SK-N-SH (cell line): ENCODE measurements at regions not wholly inside any gene's neighbourhood (a gene's known extent, or its start where the extent isn't known, plus 50 kb on each side); places are given as distances from the start of the nearest gene placed in this dataset.

Experiments used
- CTCF ChIA-PET: fragments of 300-600, 350-600 bp; formaldehyde crosslinking; extraction: SDS; loops from one replicate; lab custom pipeline; 2021; lab: Yijun Ruan, JAX
- POLR2A ChIA-PET: fragments of 350-600 bp; sonication (Branson Sonifier 250); formaldehyde crosslinking; extraction: SDS; loops from one replicate; lab custom pipeline; 2020; ENCODE audit warnings: antibody characterized with exemption, inconsistent platforms; lab: Yijun Ruan, JAX
- DNase-seq: peaks from one replicate; pipeline ENCODE4 v3.0.0; 2012
- H2AFZ ChIP-seq: fragments of 200-600 bp; sonication (generic); 2 replicates; pipeline ENCODE4 v1.8.1; 2016; ENCODE audit warnings: antibody characterized with exemption, mild to moderate bottlenecking, low read depth
- H3F3A ChIP-seq: fragments of 200-600 bp; sonication (generic); replicated peaks from 2 replicates; pipeline ENCODE3; 2016; ENCODE audit warnings: antibody characterized with exemption, mild to moderate bottlenecking; ENCODE audit not compliant: insufficient read depth
- H3K27ac ChIP-seq, 2 experiments: fragments of 200-500 bp in 1 of 2; fragments of 200-600 bp in 1 of 2; sonication (Bioruptor generic) in 1 of 2; sonication (generic), shearing (Covaris generic) in 1 of 2; 2 replicates each; pipeline versions ENCODE4 v1.5.1 to v1.6.1; 2014 to 2016; ENCODE audit warnings: low read depth in 2 of 2, inconsistent platforms in 1 of 2, low read length in 1 of 2, mild to moderate bottlenecking in 1 of 2, mixed read lengths in 1 of 2
- H3K27me3 ChIP-seq: fragments of 200-600 bp; sonication (generic), shearing (Covaris generic); 2 replicates; pipeline ENCODE4 v1.6.1; 2016; ENCODE audit warnings: mixed run types; ENCODE audit not compliant: insufficient read depth
- H3K36me3 ChIP-seq, 2 experiments: fragments of 200-500 bp in 1 of 2; fragments of 200-600 bp in 1 of 2; sonication (Bioruptor generic) in 1 of 2; sonication (generic) in 1 of 2; replicated peaks in 1 of 2; 2 replicates each; pipeline versions ENCODE3 to v1.5.1; 2014 to 2016; ENCODE audit warnings: low read length in 1 of 2, mild to moderate bottlenecking in 1 of 2; ENCODE audit not compliant: insufficient read depth in 2 of 2, control insufficient read depth in 1 of 2
- H3K4me1 ChIP-seq, 2 experiments: fragments of 200-500 bp in 1 of 2; fragments of 200-600 bp in 1 of 2; sonication (Bioruptor generic) in 1 of 2; sonication (generic), shearing (Covaris generic) in 1 of 2; 2 replicates each; pipeline versions ENCODE4 v1.5.1 to v1.6.1; 2014 to 2016; ENCODE audit warnings: low read depth in 1 of 2, low read length in 1 of 2, mixed run types in 1 of 2; ENCODE audit not compliant: insufficient read depth in 2 of 2, control insufficient read depth in 1 of 2
- H3K4me2 ChIP-seq: fragments of 200-600 bp; sonication (generic), shearing (Covaris generic); 2 replicates; pipeline ENCODE4 v1.6.1; 2017; ENCODE audit warnings: mixed run types
- H3K4me3 ChIP-seq, 2 experiments: fragments of 200-500 bp in 1 of 2; fragments of 200-600 bp in 1 of 2; sonication (Bioruptor generic) in 1 of 2; sonication (generic), shearing (Covaris generic) in 1 of 2; 2 replicates each; pipeline versions ENCODE4 v1.5.1 to v1.8.1; 2014 to 2016; ENCODE audit warnings: low read depth in 2 of 2, inconsistent platforms in 1 of 2, low read length in 1 of 2, mild to moderate bottlenecking in 1 of 2, mixed read lengths in 1 of 2, moderate library complexity in 1 of 2
- H3K79me2 ChIP-seq: fragments of 200-600 bp; sonication (generic); 2 replicates; pipeline ENCODE4 v1.8.1; 2017; ENCODE audit warnings: mild to moderate bottlenecking; ENCODE audit not compliant: insufficient read depth
- H3K9ac ChIP-seq: fragments of 200-600 bp; sonication (generic); 2 replicates; pipeline ENCODE4 v1.6.1; 2017; ENCODE audit warnings: mixed run types
- H3K9me2 ChIP-seq: fragments of 200-600 bp; sonication (generic); 2 replicates; pipeline ENCODE4 v1.6.1; 2017; ENCODE audit warnings: mixed run types
- H3K9me3 ChIP-seq: fragments of 200-600 bp; sonication (generic); 2 replicates; pipeline ENCODE4 v1.6.1; 2017; ENCODE audit warnings: mixed run types, mild to moderate bottlenecking, moderate library complexity
- H4K20me1 ChIP-seq: fragments of 200-600 bp; sonication (generic); 2 replicates; pipeline ENCODE4 v1.6.1; 2017; ENCODE audit warnings: mild to moderate bottlenecking, mixed run types; ENCODE audit not compliant: insufficient read depth
- FOXJ3 ChIP-seq: sonication (generic); formaldehyde crosslinking; IDR thresholded peaks from 2 replicates; pipeline ENCODE4 v1.5.1; 2020; ENCODE audit warnings: mild to moderate bottlenecking, missing genetic modification reagents
- GABPA ChIP-seq: IDR thresholded peaks from 2 replicates; pipeline ENCODE4 v1.4.0; 2012; ENCODE audit warnings: low read depth, mild to moderate bottlenecking
- JUND ChIP-seq: IDR thresholded peaks from 2 replicates; pipeline ENCODE4 v1.4.0; 2012
- MEF2A ChIP-seq: IDR thresholded peaks from 2 replicates; pipeline ENCODE4 v1.4.0; 2012; ENCODE audit warnings: low read depth, borderline replicate concordance
- NRF1 ChIP-seq: IDR thresholded peaks from 2 replicates; pipeline ENCODE4 v1.6.1; 2012; ENCODE audit warnings: low read depth, mild to moderate bottlenecking, low read length
- POLR2AphosphoS5 ChIP-seq: IDR thresholded peaks from 2 replicates; pipeline ENCODE4 v1.6.1; 2012; ENCODE audit warnings: low read depth, low read length
- REST ChIP-seq: IDR thresholded peaks from 2 replicates; pipeline ENCODE4 v1.6.1; 2012; ENCODE audit warnings: mild to moderate bottlenecking, low read depth, low read length, moderate library complexity
- SMC3 ChIP-seq: IDR thresholded peaks from 2 replicates; pipeline ENCODE4 v1.6.1; 2012; ENCODE audit warnings: low read depth, low read length, improper control_type of control experiment
- TCF12 ChIP-seq: IDR thresholded peaks from 2 replicates; pipeline ENCODE4 v1.4.0; 2012
- TEAD4 ChIP-seq: IDR thresholded peaks from 2 replicates; pipeline ENCODE4 v1.4.0; 2012; ENCODE audit warnings: mild to moderate bottlenecking, borderline replicate concordance; ENCODE audit not compliant: insufficient read depth
- ZBTB33 ChIP-seq: IDR thresholded peaks from 2 replicates; pipeline ENCODE4 v1.4.0; 2012; ENCODE audit warnings: low read depth, borderline replicate concordance
- WGBS: methylation state at CpG from one replicate; pipeline ENCODE4 v1.1.6; 2017; ENCODE audit warnings: low lambda C conversion rate; 5-methylcytosine and 5-hydroxymethylcytosine counted together
- TF ChIP-seq, protein P1 (sequence below): fragments of 200-600 bp; sonication (generic); IDR thresholded peaks from 2 replicates; pipeline ENCODE4 v1.6.1; 2017; ENCODE audit warnings: antibody characterized with exemption, mild to moderate bottlenecking, moderate library complexity

- no peak overlapping the region; the same call in 1 of the 2 replicates for H2AFZ ChIP-seq
- POLR2A ChIA-PET, result no interaction called here
Measured at GRCh38 chr13:79867254-79867653, 386.3 kb downstream of the NDFIP2 start.

More at GRCh38 chr13:79867254-79867653, 386.3 kb downstream of the NDFIP2 start:
- no peak for TF ChIP-seq JUND
- no peak for TF ChIP-seq SMC3
- TF ChIP-seq TEAD4, result no peak
- no peak for TF ChIP-seq ZBTB33
- TF ChIP-seq FOXJ3 (CRISPR knock-in tag), result no peak
- no peak for TF ChIP-seq NRF1
- no peak for TF ChIP-seq MEF2A
- TF ChIP-seq TCF12, result no peak
- TF ChIP-seq REST, result no peak
- TF ChIP-seq POLR2AphosphoS5, result no peak
- TF ChIP-seq, protein P1, sequence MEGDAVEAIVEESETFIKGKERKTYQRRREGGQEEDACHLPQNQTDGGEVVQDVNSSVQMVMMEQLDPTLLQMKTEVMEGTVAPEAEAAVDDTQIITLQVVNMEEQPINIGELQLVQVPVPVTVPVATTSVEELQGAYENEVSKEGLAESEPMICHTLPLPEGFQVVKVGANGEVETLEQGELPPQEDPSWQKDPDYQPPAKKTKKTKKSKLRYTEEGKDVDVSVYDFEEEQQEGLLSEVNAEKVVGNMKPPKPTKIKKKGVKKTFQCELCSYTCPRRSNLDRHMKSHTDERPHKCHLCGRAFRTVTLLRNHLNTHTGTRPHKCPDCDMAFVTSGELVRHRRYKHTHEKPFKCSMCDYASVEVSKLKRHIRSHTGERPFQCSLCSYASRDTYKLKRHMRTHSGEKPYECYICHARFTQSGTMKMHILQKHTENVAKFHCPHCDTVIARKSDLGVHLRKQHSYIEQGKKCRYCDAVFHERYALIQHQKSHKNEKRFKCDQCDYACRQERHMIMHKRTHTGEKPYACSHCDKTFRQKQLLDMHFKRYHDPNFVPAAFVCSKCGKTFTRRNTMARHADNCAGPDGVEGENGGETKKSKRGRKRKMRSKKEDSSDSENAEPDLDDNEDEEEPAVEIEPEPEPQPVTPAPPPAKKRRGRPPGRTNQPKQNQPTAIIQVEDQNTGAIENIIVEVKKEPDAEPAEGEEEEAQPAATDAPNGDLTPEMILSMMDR, result no peak
- TF ChIP-seq GABPA, result no peak
- Histone ChIP-seq H3K9me3 (no peaks in the 10 kb centered on the region), H3K9me2 (no peaks in the 10 kb centered on the region), H3K27ac (no peak overlapping the region), H4K20me1 (no peaks in the 10 kb centered on the region), H3K79me2 (no peaks in the 10 kb centered on the region), H3K9ac (no peak overlapping the region), H3K27me3 (no peaks in the 10 kb centered on the region), H3K36me3 (no peaks in the 10 kb centered on the region), H3F3A (no peaks in the 10 kb centered on the region), H3K4me3 (no peak overlapping the region), H3K4me2 (no peak overlapping the region), H3K4me1 (peaks cover 0 to 3% of the 10 kb centered on the region in 2 experiments; a peak in 1 of 4 replicates)
- no peak for DNase-seq
- 71% methylated on average over 1 of the region's 1 CpG for WGBS
- CTCF ChIA-PET, result no interaction called here
